Caco-2 (cell line): ENCODE measurements at regions not wholly inside any gene's neighbourhood (a gene's known extent, or its start where the extent isn't known, plus 50 kb on each side); places are given as distances from the start of the nearest gene placed in this dataset.

Experiments used
- BruUV-seq: library from RNA; stranded (reverse); fragments of 400-500 nt; replicated peaks from 2 replicates; lab custom pipeline; 2021; lab: Mats Ljungman, UMichigan
- CTCF ChIA-PET: fragments of 300-600 bp; sonication (Branson Sonifier 250); formaldehyde crosslinking; loops from one replicate; lab custom pipeline; 2022; ENCODE audit warnings: antibody characterized with exemption; lab: Charles Lee
- POLR2A ChIA-PET: fragments of 300-600 bp; sonication (Branson Sonifier 250); formaldehyde crosslinking; loops from one replicate; lab custom pipeline; 2022; ENCODE audit warnings: antibody characterized with exemption; lab: Charles Lee
- DNase-seq, 2 experiments: peaks; one replicate each; pipeline versions ENCODE4 v3.0.0 to v3.0.0-alpha.2; 2020 to 2022
- H3K27me3 ChIP-seq: replicated peaks from 2 replicates; pipeline ENCODE4 v1.6.0; 2011; ENCODE audit warnings: low read length; ENCODE audit not compliant: control insufficient read depth, insufficient read depth
- H3K36me3 ChIP-seq: 2 replicates; pipeline ENCODE4 v1.5.1; 2011; ENCODE audit warnings: low read length; ENCODE audit not compliant: control insufficient read depth, insufficient read depth
- H3K4me1 ChIP-seq: fragments of 250-450 bp; sonication (Bioruptor Pico); 2 replicates; pipeline ENCODE4 v1.5.1; 2020; ENCODE audit warnings: mild to moderate bottlenecking
- H3K4me3 ChIP-seq: 2 replicates; pipeline ENCODE4 v1.5.1; 2011; ENCODE audit warnings: low read depth, mild to moderate bottlenecking, control low read depth, low read length
- H3K9me3 ChIP-seq: fragments of 250-450 bp; sonication (Bioruptor Pico); 2 replicates; pipeline ENCODE4 v1.5.1; 2020; ENCODE audit warnings: mild to moderate bottlenecking, moderate library complexity
- H3K27ac Mint-ChIP-seq: one replicate; pipeline ENCODE4 v1.8.0; 2022; ENCODE audit warnings: mixed read lengths; ENCODE audit not compliant: unreplicated experiment
- H3K27me3 Mint-ChIP-seq: one replicate; pipeline ENCODE4 v1.8.0; 2022; ENCODE audit warnings: mixed read lengths; ENCODE audit not compliant: insufficient read depth, unreplicated experiment
- H3K36me3 Mint-ChIP-seq: one replicate; pipeline ENCODE4 v1.8.0; 2022; ENCODE audit warnings: mild to moderate bottlenecking, mixed read lengths; ENCODE audit not compliant: insufficient read depth, unreplicated experiment
- H3K4me1 Mint-ChIP-seq: one replicate; pipeline ENCODE4 v1.8.0; 2022; ENCODE audit warnings: low read depth, mixed read lengths; ENCODE audit not compliant: unreplicated experiment
- H3K4me3 Mint-ChIP-seq: one replicate; pipeline ENCODE4 v1.8.0; 2022; ENCODE audit warnings: mild to moderate bottlenecking, moderate library complexity, mixed read lengths; ENCODE audit not compliant: unreplicated experiment
- H3K9me3 Mint-ChIP-seq: one replicate; pipeline ENCODE4 v1.8.0; 2022; ENCODE audit warnings: mixed read lengths; ENCODE audit not compliant: unreplicated experiment
- CTCF ChIP-seq, 2 experiments: fragments of 200-600 bp in 1 of 2; IDR thresholded peaks; 1 replicate in 1 of 2; 2 replicates in 1 of 2; pipeline versions ENCODE4 v1.5.1 to v1.8.0; 2011 to 2022; ENCODE audit warnings: antibody characterized with exemption in 1 of 2, control low read depth in 1 of 2, inconsistent platforms in 1 of 2, low read depth in 1 of 2, low read length in 1 of 2, mild to moderate bottlenecking in 1 of 2, moderate library complexity in 1 of 2; ENCODE audit not compliant: insufficient read depth in 1 of 2, severe bottlenecking in 1 of 2, unreplicated experiment in 1 of 2
- intact Hi-C: fragments of 100-400 bp; cut with micrococcal nuclease; formaldehyde crosslinking; loops from one replicate; pipeline ENCODE4 v1.10.0; 2022; ENCODE audit not compliant: unreplicated experiment

- Mint-ChIP-seq H3K27me3 (peaks cover 2% of the 10 kb centered on the region), H3K4me3 (no peak overlapping the region), H3K9me3 (no peaks in the 10 kb centered on the region), H3K27ac (no peak overlapping the region), H3K36me3 (no peaks in the 10 kb centered on the region), H3K4me1 (no peaks in the 10 kb centered on the region)
- Histone ChIP-seq H3K4me1 (no peaks in the 10 kb centered on the region), H3K27me3 (no peaks in the 10 kb centered on the region), H3K4me3 (no peak overlapping the region), H3K9me3 (no peaks in the 10 kb centered on the region), H3K36me3 (no peaks in the 10 kb centered on the region)
- intact Hi-C loops: no loop called here
- no TSS peak for BruUV-seq
- CTCF ChIA-PET: no interaction called here
- no peak for TF ChIP-seq CTCF (IDR thresholded peaks at IDR 0.05; ENCODE audit: insufficient read depth in 1 of 2, low read depth in 1 of 2, low read length in 1 of 2, severe bottlenecking in 1 of 2, unreplicated experiment in 1 of 2)
- no peak for DNase-seq
- POLR2A ChIA-PET: no interaction called here
Measured at GRCh38 chr3:861721-862120, 231.1 kb upstream of the CNTN6 start.

DNA sequence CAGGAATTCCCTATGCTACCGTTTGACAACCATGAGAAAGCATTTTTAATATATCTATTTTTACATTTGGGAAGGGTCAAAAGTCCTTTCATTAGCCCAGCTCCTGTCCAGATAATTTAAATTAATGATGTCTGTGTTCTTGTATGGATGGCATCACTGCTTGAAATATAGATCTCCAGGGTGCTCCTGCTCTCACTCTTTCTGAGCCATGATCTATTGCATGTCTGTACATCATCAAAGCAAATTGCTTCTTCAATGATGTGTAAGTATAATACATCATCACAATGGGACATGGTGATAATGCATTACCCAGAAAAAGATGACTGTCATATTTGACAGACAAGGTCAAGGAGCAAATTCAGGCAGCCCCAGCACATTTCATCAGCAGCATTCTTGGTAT lies 223.6 kb upstream of the CNTN6 start:
- intact Hi-C loops: no loop called here
- ChIA-PET POLR2A (no interaction called here), CTCF (no interaction called here)
- Histone ChIP-seq H3K4me1 (no peaks in the 10 kb centered on the region), H3K4me3 (no peak overlapping the region), H3K27me3 (no peaks in the 10 kb centered on the region), H3K9me3 (no peaks in the 10 kb centered on the region), H3K36me3 (no peaks in the 10 kb centered on the region)
- Mint-ChIP-seq H3K36me3 (no peaks in the 10 kb centered on the region), H3K4me3 (no peak overlapping the region), H3K9me3 (no peaks in the 10 kb centered on the region), H3K4me1 (no peaks in the 10 kb centered on the region), H3K27me3 (no peaks in the 10 kb centered on the region), H3K27ac (no peak overlapping the region)
- no peak for TF ChIP-seq CTCF (IDR thresholded peaks at IDR 0.05; ENCODE audit: insufficient read depth in 1 of 2, low read depth in 1 of 2, low read length in 1 of 2, severe bottlenecking in 1 of 2, unreplicated experiment in 1 of 2)
- no TSS peak for BruUV-seq
- DNase-seq: no peak

- no peak overlapping the region for H3K27ac Mint-ChIP-seq
- no peak for TF ChIP-seq CTCF (IDR thresholded peaks at IDR 0.05; ENCODE audit: insufficient read depth in 1 of 2, low read depth in 1 of 2, low read length in 1 of 2, severe bottlenecking in 1 of 2, unreplicated experiment in 1 of 2)
- no peaks in the 10 kb centered on the region for H3K36me3 Mint-ChIP-seq
- H3K4me1 ChIP-seq: no peaks in the 10 kb centered on the region
- no peaks in the 10 kb centered on the region for H3K27me3 Mint-ChIP-seq
- H3K27me3 ChIP-seq: no peaks in the 10 kb centered on the region
- no peaks in the 10 kb centered on the region for H3K36me3 ChIP-seq
- H3K9me3 Mint-ChIP-seq: no peaks in the 10 kb centered on the region
- no peaks in the 10 kb centered on the region for H3K4me1 Mint-ChIP-seq
- no peak overlapping the region for H3K4me3 ChIP-seq
- ChIA-PET CTCF (no interaction called here), POLR2A (no interaction called here)
- H3K9me3 ChIP-seq: no peaks in the 10 kb centered on the region
- intact Hi-C loops: no loop called here
- no TSS peak for BruUV-seq
- no peak overlapping the region for H3K4me3 Mint-ChIP-seq
- DNase-seq: no peak
Measured at GRCh38 chr3:869734-870133, 223.1 kb upstream of the CNTN6 start.
